Mesodermal cell (in vitro differentiated cells): ENCODE measurements at regions not wholly inside any gene's neighbourhood (a gene's known extent, or its start where the extent isn't known, plus 50 kb on each side); places are given as distances from the start of the nearest gene placed in this dataset.
A peak's percentile ranks its signal among the peaks of the same experiment; 100 is the strongest.
"Not testable (repeated sequence)": the region's sequence is repeated elsewhere in the genome, so short reads cannot be mapped to it uniquely, and the experiment has no call there.

Experiments used
- H3K27ac ChIP-seq: 2 replicates; pipeline ENCODE4 v1.7.0; 2013; ENCODE audit warnings: mild to moderate bottlenecking, low read depth, low read length, moderate library complexity; ENCODE audit not compliant: severe bottlenecking
- H3K36me3 ChIP-seq: 2 replicates; pipeline ENCODE4 v1.7.1; 2013; ENCODE audit warnings: mild to moderate bottlenecking, low read length, moderate library complexity; ENCODE audit not compliant: control insufficient read depth, insufficient read depth
- H3K4me1 ChIP-seq: one replicate; pipeline ENCODE4 v1.7.1; 2013; ENCODE audit warnings: mild to moderate bottlenecking, low read length; ENCODE audit not compliant: insufficient read depth, control insufficient read depth, poor library complexity, severe bottlenecking
- H3K4me3 ChIP-seq: 2 replicates; pipeline ENCODE4 v1.7.0; 2013; ENCODE audit warnings: low read length, control low read depth, mild to moderate bottlenecking; ENCODE audit not compliant: insufficient read depth, poor library complexity, severe bottlenecking; ENCODE audit errors: extremely low read depth
- H3K9me3 ChIP-seq: 2 replicates; pipeline ENCODE4 v1.7.1; 2013; ENCODE audit warnings: mild to moderate bottlenecking, low read length, moderate library complexity; ENCODE audit not compliant: control insufficient read depth
- WGBS, 2 experiments: methylation state at CpG; one replicate each; pipeline ENCODE4 v1.1.5; 2013; ENCODE audit warnings: missing lambda C conversion rate in 2 of 2; ENCODE audit not compliant: insufficient coverage in 2 of 2; 5-methylcytosine and 5-hydroxymethylcytosine counted together

DNA sequence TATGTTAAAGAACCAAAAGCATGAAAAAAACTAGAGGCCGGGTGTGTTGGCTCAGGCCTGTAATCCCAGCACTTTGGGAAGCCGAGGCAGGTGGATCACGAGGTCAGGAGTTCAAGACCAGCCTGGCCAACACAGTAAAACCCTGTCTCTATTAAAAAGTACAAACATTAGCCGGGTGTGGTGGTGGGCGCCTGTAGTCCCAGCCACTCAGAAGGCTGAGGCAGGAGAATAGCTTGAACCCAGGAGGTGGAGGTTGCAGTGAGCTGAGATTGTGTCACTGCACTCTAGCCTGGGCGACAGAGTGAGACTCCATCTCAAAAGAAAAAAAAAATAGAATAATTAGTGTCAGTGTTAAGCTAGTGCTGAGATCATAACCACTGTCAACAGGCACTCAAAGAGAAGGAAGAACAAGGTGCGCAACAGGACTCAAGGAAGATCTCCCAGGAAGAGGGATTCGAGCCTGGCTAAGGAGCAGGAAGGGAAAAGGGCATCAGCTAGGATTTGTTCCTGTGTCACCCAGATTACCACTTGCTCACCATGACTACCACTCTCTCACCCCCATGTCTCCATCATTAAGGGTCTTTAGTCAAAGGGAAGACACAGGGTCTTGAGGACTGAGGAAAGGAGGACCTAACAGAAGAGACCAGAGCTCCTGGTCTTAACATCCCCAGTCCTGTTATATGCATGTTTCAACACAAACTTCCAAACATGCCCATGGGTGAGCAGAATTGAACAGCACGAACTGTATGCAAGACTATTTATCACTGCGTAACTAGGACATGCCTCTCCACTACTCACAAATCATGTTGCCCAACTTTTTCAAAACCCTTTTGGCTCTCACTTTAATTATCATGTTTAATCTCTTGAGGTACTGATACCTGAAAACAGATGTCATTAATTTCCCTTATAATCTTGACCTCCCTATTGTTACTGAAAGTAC lies 88.3 kb upstream of the PLEKHM1 start:
- Histone ChIP-seq H3K27ac (no peak overlapping the region), H3K4me3 (no peak overlapping the region), H3K4me1 (no peaks in the 10 kb centered on the region), H3K36me3 (peaks cover 11% of the 10 kb centered on the region), H3K9me3 (no peaks in the 10 kb centered on the region)
- WGBS, 2 experiments = 90 to 96% methylated on average over 10 of the region's 10 CpGs

DNA sequence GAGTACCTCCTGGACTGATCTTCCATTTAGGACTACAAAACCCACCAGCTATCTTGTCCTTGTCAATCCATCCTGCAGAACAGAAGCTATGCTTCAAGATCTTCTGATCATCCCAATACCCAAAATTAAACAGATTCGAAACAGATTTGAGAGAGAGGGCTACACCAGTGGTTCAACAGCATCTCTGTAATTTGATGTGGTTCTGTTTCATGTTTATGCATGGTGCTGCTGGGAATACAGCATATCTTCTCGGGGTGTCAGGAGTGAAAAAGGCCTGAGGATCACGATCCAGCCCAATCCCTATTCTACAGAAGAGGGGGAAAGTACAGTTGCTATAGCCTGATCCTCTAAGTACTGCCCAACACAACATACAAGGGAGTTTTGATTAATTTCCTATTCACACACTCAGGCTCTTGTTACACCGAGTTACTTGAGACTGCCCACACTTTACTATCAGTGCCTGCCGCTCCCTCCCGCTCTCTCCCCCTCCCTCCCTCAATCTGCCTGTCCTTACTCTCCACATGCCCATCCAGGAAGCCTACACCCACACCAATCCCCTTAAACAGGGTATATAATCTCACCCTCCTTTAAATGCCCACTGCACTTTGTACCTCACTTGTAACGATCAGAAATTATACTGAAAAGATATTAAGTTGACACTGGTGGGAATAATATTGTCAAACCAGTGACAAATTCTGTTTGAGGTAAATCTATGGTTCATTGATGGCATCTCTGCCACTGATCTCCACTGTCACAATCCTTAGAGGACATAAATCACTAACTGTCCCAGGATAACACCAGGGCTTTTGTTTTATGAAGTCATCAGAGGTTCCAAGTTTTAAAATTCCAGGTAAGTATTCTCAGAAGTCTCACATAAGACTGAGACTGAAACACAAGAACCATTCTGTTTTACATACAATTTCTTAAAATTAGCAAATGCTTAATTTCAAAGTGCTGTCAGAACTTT lies 89.3 kb upstream of the PLEKHM1 start:
- WGBS, 2 experiments = 66 to 79% methylated on average over 5 to 6 of the region's 7 CpGs
- no peak overlapping the region for H3K27ac ChIP-seq

DNA sequence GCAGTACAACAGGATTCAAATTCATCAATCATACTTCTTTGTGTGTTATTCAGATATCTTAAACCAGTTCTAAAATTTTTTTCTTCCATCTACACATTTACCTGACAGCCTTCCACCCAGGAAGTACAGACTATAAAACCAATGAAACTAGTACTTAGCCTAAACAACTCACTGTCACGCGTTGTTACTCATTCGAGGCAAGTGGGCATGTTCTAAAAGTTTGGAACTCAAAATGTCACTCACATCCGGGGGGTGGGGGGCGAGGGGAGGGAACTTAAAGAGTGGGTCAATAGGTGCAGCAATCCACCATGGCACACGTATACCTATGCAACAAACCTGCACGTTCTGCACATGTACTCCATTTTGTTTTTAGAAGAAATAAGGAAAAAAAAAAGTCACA lies 90.4 kb upstream of the PLEKHM1 start:
- 91 to 92% methylated on average over 7 of the region's 7 CpGs for WGBS, 2 experiments
- Histone ChIP-seq H3K36me3 (peaks cover 11% of the 10 kb centered on the region), H3K4me3 (no peak overlapping the region)

More for the DNA sequence above, 89.3 kb upstream of the PLEKHM1 start:
- H3K36me3 ChIP-seq = peaks cover 11% of the 10 kb centered on the region
- H3K4me3 ChIP-seq = no peak overlapping the region
- H3K4me1 ChIP-seq = no peaks in the 10 kb centered on the region
- H3K9me3 ChIP-seq = no peaks in the 10 kb centered on the region

DNA sequence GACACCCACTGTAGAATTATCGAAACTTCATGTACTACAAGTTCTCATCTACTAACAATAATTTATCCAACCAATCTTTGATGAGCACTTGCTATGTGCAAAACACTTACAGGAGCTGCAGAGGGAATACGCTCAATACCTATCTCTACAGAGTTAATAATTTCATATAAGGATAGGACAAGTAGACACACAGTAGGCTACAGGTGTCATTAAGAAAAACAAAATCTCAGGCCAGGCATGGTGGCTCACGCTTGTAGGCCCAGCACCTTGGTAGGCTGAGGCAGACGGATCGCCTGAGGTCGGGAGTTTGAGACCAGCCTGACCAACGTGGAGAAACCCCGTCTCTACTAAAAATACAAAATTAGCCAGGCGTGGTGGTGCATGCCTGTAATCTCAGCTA lies 91.3 kb upstream of the PLEKHM1 start:
- Histone ChIP-seq H3K4me3 (no peak overlapping the region), H3K27ac (no peak overlapping the region), H3K36me3 (peaks cover 9% of the 10 kb centered on the region), H3K9me3 (no peaks in the 10 kb centered on the region), H3K4me1 (no peaks in the 10 kb centered on the region)
- WGBS, 2 experiments = 79 to 92% methylated on average over 6 of the region's 9 CpGs

More for the DNA sequence above, 90.4 kb upstream of the PLEKHM1 start:
- Histone ChIP-seq H3K27ac (no peak overlapping the region), H3K9me3 (no peaks in the 10 kb centered on the region), H3K4me1 (no peaks in the 10 kb centered on the region)

DNA sequence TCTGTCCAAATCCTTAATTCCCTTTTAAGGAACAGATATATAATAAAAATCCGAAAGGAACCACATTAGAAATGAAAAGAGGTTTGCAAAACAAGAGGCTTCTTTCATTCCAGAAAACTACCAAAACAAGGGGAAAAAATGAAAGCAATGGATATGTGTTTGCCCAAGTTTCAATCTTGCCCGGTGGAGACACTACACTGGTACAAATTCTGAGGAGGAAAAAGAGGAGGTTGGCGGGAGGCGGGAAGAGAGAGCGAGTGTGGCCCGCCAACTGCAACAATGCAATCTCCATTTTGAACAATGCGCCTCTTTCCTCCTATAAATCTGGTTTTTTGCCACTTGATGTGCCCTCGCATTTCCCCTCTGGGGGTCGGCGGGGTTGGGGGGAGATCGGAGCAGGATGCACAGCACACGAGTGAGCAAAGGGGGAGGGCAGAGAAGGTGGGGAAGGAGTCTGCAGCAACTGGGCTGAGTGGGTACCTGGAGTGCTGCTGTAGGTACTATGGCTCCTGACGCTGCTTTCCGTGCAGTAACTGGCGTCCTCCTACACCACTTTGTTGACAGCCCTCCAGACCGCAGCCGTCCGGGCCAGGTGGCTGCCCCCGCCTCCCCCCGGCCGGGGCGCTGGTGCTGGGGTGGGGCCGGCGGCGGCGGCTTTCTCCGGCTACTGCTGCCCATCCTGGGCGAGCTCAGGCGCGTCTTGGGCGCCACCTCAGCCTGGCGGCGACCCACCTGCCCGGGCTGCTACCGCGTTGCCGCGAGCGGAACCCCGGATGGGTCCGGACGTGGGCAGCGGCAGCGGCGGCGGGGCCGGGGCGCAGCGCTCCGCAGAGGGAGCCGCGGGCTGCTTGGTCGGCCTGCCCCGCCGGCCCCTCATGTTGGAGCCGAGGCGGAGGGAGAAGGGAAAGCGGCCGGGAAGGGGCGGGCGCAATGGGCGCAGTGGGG lies 93.8 kb upstream of the PLEKHM1 start:
- WGBS, 2 experiments = 0 to 1% methylated on average over 41 to 45 of the region's 62 CpGs
- Histone ChIP-seq H3K4me1 (no peaks in the 10 kb centered on the region), H3K9me3 (no peaks in the 10 kb centered on the region), H3K4me3 (peak overlapping the region; percentile 79), H3K36me3 (peaks cover 7% of the 10 kb centered on the region), H3K27ac (peak overlapping the region; percentile 84)

DNA sequence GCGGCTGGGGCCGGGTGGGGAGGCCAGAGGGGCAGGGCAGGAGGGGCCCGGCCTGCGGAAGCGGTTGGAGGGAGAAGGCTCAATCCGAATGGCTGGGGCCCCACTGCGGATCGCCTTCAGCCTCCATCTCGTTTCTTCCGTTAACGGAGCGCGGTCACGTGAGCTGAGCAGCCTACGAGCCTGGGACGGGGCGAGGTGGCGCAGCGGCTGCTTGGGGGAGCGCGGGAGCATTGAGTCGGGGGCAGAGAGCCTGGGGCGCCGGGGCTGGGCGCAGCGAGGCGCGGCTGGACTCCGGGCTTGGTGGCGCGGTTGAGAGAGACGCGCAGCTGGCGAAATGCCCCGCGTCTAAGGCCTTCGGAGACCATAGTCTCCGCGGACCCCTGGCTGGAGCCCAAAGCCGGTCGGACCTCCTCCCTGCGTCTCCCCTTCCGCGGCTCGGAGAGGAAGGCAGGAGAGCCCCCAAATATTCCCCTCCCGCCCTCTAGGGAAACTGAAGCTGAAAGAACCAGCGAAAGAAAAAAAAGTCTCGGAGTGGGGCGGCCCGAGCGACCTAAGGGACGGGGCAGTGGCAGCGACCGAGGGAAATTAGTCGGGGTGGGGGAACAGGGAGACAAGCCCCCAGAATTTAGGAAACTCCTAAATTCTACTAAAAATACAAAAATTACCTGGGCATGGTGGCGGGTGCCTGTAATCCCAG lies 94.7 kb upstream of the PLEKHM1 start:
- H3K4me1 ChIP-seq, H3K9me3 ChIP-seq, H3K36me3 ChIP-seq: not testable (repeated sequence)
- 0% methylated on average over 24 to 30 of the region's 56 CpGs for WGBS, 2 experiments
- H3K4me3 ChIP-seq = peak overlapping the region; percentile 79
- H3K27ac ChIP-seq = peak overlapping the region; percentile 84

DNA sequence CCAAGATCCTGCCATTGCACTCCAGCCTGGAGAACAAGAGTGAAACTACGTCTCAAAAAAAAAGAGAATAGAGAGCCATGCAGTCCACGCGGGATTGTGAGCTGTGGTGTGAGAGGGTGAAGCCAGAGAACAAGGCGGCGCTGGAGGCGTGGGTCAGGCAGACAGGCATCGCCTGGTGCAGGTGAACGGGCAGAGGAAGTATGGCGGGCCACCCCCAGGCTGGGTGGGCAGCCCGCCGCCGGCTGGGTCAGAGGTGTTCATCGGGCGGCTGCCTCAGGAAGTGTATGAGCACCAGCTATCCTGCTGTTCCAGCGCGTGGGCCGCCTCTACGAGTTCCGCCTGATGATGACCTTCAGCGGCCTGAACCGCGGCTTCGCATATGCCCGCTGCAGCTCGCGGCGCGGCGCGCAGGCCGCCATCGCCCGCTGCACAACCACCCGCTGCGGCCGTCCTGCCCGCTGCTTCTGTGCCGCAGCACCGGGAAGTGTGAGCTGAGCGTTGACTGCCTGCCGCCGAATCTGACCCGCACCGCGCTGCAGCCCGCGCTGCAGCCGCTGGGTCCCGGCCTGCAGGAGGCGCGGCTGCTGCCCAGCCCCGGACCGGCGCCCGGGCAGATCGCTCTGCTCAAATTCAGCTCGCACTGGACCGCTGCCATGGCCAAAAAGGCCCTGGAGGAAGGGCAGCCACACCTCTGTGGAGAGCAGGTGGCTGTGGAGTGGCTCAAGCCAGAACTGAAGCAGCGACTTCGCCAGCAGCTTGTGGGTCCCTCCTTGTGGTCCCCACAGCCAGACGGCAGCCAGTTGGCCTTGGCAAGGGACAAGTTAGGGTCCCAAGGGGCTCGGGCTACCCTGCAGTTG lies 95.5 kb upstream of the PLEKHM1 start:
- not testable (repeated sequence) for H3K36me3 ChIP-seq, H3K4me1 ChIP-seq, H3K27ac ChIP-seq, H3K9me3 ChIP-seq
- H3K4me3 ChIP-seq = peak overlapping the region; percentile 79
- WGBS, 2 experiments = 6 to 8% methylated on average over 28 to 30 of the region's 62 CpGs

DNA sequence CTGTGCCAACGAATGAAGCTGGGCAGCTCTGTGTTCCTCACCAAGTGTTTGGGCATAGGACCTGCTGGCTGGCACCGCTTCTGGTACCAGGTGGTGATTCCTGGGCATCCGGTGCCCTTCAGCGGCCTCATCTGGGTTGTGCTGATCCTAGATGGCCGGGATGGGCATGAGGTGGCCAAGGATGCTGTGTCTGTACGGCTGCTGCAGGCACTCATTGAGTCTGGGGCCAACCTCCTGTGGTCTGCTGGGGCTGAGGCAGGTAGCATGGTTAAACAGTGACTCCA lies 96.1 kb upstream of the PLEKHM1 start:
- H3K9me3 ChIP-seq, H3K36me3 ChIP-seq, H3K4me1 ChIP-seq, H3K4me3 ChIP-seq, H3K27ac ChIP-seq: not testable (repeated sequence)
- 76% methylated on average over 3 of the region's 6 CpGs; no CpG with 5 or more reads in 1 of the 2 experiments for WGBS, 2 experiments

DNA sequence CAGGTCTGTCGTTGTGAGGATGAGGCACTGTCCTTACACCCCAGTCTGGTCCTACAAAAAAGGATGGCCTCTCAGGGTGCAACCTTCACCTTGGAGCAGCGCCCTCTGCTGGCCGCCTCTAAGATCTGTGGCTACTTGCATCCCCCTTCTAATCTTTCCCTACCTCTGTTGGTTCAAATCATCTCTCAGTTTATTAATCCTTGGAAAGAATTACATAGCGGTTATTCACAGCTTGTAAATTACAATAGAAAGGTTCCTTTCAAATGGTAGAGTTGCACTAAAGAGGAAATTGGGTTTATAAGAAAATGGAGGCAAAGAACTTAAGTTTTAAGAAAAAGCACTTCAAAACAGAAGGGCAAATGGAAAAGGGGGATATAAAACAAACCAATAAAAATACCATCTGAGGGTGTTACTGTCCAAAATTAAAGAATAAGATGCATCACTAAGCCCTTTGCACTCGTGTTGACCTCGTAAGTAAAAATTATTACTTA lies 102.0 kb upstream of the PLEKHM1 start:
- H3K36me3 ChIP-seq, H3K27ac ChIP-seq, H3K4me1 ChIP-seq, H3K9me3 ChIP-seq, H3K4me3 ChIP-seq: not testable (repeated sequence)
- 0% methylated on average over 2 of the region's 6 CpGs; no CpG with 5 or more reads in 1 of the 2 experiments for WGBS, 2 experiments
